Neural progenitor cell (in vitro differentiated cells): ENCODE measurements at regions not wholly inside any gene's neighbourhood (a gene's known extent, or its start where the extent isn't known, plus 50 kb on each side); places are given as distances from the start of the nearest gene placed in this dataset.

ENCODE experiments used
- EZH2 ChIP-seq: fragments of 200-600 bp; sonication (generic); IDR thresholded peaks from 2 replicates; pipeline ENCODE4 v1.6.1; 2017; ENCODE audit warnings: antibody characterized with exemption, mild to moderate bottlenecking, moderate library complexity
- EZH2phosphoT487 ChIP-seq: fragments of 200-600 bp; sonication (generic); IDR thresholded peaks from 2 replicates; pipeline ENCODE4 v1.6.1; 2017; ENCODE audit warnings: antibody characterized with exemption

GRCh38 chr11:127471662-127472061 lies 471.1 kb upstream of the KIRREL3 start:
- TF ChIP-seq EZH2phosphoT487 = no peak
- TF ChIP-seq EZH2 = no peak
